Thyroid gland (tissue), 4 donors: ENCODE measurements at regions not wholly inside any gene's neighbourhood (a gene's known extent, or its start where the extent isn't known, plus 50 kb on each side); places are given as distances from the start of the nearest gene placed in this dataset.

Experiments
- DNase-seq, 2 donors: peaks; one replicate each; pipeline ENCODE4 v3.0.0-alpha.2; 2019
- H3K27ac ChIP-seq, 3 donors: fragments of 200-600 bp; sonication (generic); 1 replicate in 2 of 3; 2 replicates in 1 of 3; pipeline ENCODE4 v1.5.1; 2016 to 2019; ENCODE audit warnings: mild to moderate bottlenecking in 1 of 3, moderate library complexity in 1 of 3
- H3K27me3 ChIP-seq: fragments of 200-600 bp; sonication (generic); one replicate; pipeline ENCODE4 v1.5.1; 2019
- H3K36me3 ChIP-seq, 2 donors: fragments of 200-600 bp; sonication (generic); one replicate each; pipeline ENCODE4 v1.5.1; 2016 to 2019
- H3K4me1 ChIP-seq, 2 donors: fragments of 200-600 bp; sonication (generic); one replicate each; pipeline ENCODE4 v1.5.1; 2017 to 2019
- H3K4me3 ChIP-seq, 3 donors: fragments of 200-600 bp; sonication (generic); replicated peaks in 1 of 3; 1 replicate in 2 of 3; 2 replicates in 1 of 3; pipeline ENCODE4 v1.5.1; 2016; ENCODE audit warnings: mild to moderate bottlenecking in 1 of 3
- H3K9me3 ChIP-seq: fragments of 200-600 bp; sonication (generic); one replicate; pipeline ENCODE4 v1.5.1; 2017
- CTCF ChIP-seq, 6 experiments: fragments of 200-600 bp in 3 of 6; fragments of 450-650 bp in 3 of 6; sonication (generic) in 3 of 6; IDR thresholded peaks; one replicate each; pipeline ENCODE4 v1.5.1; 2016 to 2019; ENCODE audit warnings: antibody characterized with exemption in 6 of 6, mild to moderate bottlenecking in 2 of 6, inconsistent platforms in 1 of 6, moderate library complexity in 1 of 6
- POLR2A ChIP-seq, 2 donors: fragments of 450-650 bp; IDR thresholded peaks; one replicate each; pipeline ENCODE4 v1.6.1; 2017; ENCODE audit warnings: antibody characterized with exemption in 2 of 2, mild to moderate bottlenecking in 2 of 2, moderate library complexity in 1 of 2
- WGBS, 2 donors: methylation state at CpG; one replicate each; pipeline ENCODE4 v1.1.5; 2017; 5-methylcytosine and 5-hydroxymethylcytosine counted together
- intact Hi-C: fragments of 100-400 bp; cut with DNase I; formaldehyde crosslinking; loops from one replicate; pipeline ENCODE4 v1.15.1; 2023

GRCh38 chr16:51938861-51939260 lies 608.1 kb downstream of the TOX3 start:
- 88 to 94% methylated on average over 3 of the region's 3 CpGs for WGBS, 2 donors
- DNase-seq = no peak
- Histone ChIP-seq H3K4me3 (no peak overlapping the region), H3K36me3 (no peaks in the 10 kb centered on the region), H3K4me1 (peaks cover 7 to 9% of the 10 kb centered on the region in 2 donors), H3K27ac (no peak overlapping the region), H3K27me3 (no peaks in the 10 kb centered on the region), H3K9me3 (no peaks in the 10 kb centered on the region)
- intact Hi-C loops = no loop called here
- TF ChIP-seq CTCF (IDR thresholded peaks at IDR 0.05) = no peak
- no peak for TF ChIP-seq POLR2A (IDR thresholded peaks at IDR 0.05)

- H3K4me1 ChIP-seq = peaks cover 7 to 9% of the 10 kb centered on the region in 2 donors
- no peaks in the 10 kb centered on the region for H3K27me3 ChIP-seq
- TF ChIP-seq POLR2A (IDR thresholded peaks at IDR 0.05) (no peak), CTCF (IDR thresholded peaks at IDR 0.05) (no peak)
- WGBS, 2 donors = 82 to 90% methylated on average over 6 of the region's 6 CpGs
- intact Hi-C loops = no loop called here
- no peak overlapping the region for H3K27ac ChIP-seq
- no peak for DNase-seq
- no peaks in the 10 kb centered on the region for H3K36me3 ChIP-seq
- H3K9me3 ChIP-seq = no peaks in the 10 kb centered on the region
- no peak overlapping the region for H3K4me3 ChIP-seq
These were observed 609.2 kb downstream of the TOX3 start for GRCh38 chr16:51937771-51938170.

GRCh38 chr16:51936846-51937245 lies 610.1 kb downstream of the TOX3 start:
- Histone ChIP-seq H3K4me1 (peaks cover 7 to 9% of the 10 kb centered on the region in 2 donors), H3K27ac (no peak overlapping the region), H3K27me3 (no peaks in the 10 kb centered on the region), H3K36me3 (no peaks in the 10 kb centered on the region), H3K4me3 (no peak overlapping the region), H3K9me3 (no peaks in the 10 kb centered on the region)
- WGBS, 2 donors = 95 to 96% methylated on average over 5 of the region's 5 CpGs
- intact Hi-C loops = no loop called here
- TF ChIP-seq POLR2A (IDR thresholded peaks at IDR 0.05) (no peak), CTCF (IDR thresholded peaks at IDR 0.05) (no peak)
- no peak for DNase-seq

- H3K27me3 ChIP-seq = no peaks in the 10 kb centered on the region
- no peak overlapping the region for H3K4me3 ChIP-seq
- H3K27ac ChIP-seq = no peak overlapping the region
- no peaks in the 10 kb centered on the region for H3K36me3 ChIP-seq
- no peak for TF ChIP-seq CTCF (IDR thresholded peaks at IDR 0.05)
- TF ChIP-seq POLR2A (IDR thresholded peaks at IDR 0.05) = no peak
- WGBS, 2 donors = 92 to 94% methylated on average over 2 of the region's 2 CpGs
- H3K9me3 ChIP-seq = no peaks in the 10 kb centered on the region
- DNase-seq = no peak
- intact Hi-C loops = no loop called here
- H3K4me1 ChIP-seq = no peaks in the 10 kb centered on the region
These were observed 614.6 kb downstream of the TOX3 start for GRCh38 chr16:51932317-51932716.

- WGBS, 2 donors = 69 to 73% methylated on average over 5 of the region's 5 CpGs
- TF ChIP-seq POLR2A (IDR thresholded peaks at IDR 0.05) (no peak), CTCF (IDR thresholded peaks at IDR 0.05) (no peak)
- Histone ChIP-seq H3K27me3 (no peaks in the 10 kb centered on the region), H3K27ac (no peak overlapping the region), H3K9me3 (no peaks in the 10 kb centered on the region), H3K4me1 (no peaks in the 10 kb centered on the region), H3K36me3 (no peaks in the 10 kb centered on the region), H3K4me3 (no peak overlapping the region)
- intact Hi-C loops = no loop called here
- DNase-seq = no peak
These were observed 615.3 kb downstream of the TOX3 start for GRCh38 chr16:51931653-51932052.
